ENCODE measurements at regions not wholly inside any gene's neighbourhood (a gene's known extent, or its start where the extent isn't known, plus 50 kb on each side); places are given as distances from the start of the nearest gene placed in this dataset.

DNA sequence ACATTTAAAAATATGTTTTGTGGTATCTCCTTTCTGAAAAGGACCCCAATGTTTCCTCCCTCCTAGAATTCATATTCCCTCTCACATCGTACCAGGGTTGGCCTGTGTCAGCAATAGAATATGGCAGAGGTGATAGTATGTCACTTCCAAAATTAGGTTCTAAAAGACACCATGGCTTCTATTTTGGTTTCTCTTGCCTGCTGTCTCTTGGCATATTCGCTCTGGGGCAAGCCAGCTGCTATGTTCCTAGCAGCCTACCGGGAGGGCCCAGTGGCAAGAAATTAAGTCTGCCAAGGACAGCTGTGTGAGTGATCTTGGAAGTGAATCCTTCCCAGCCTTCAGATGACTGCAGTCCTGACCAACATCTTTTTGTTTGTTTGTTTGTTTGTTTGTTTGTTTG, 92.9 kb upstream of the PPM1J start:
- no peak for TF ChIP-seq SUZ12 (IDR thresholded peaks at IDR 0.05; ENCODE audit: extremely low read depth, insufficient read depth, insufficient read length)
- no peak for TF ChIP-seq ZNF274 (IDR thresholded peaks at IDR 0.05; ENCODE audit: low read depth, low read length)
- TF ChIP-seq YY1 (IDR thresholded peaks at IDR 0.05; ENCODE audit: insufficient read depth, insufficient read length): no peak
